ENCODE measurements at regions not wholly inside any gene's neighbourhood (a gene's known extent, or its start where the extent isn't known, plus 50 kb on each side); places are given as distances from the start of the nearest gene placed in this dataset.
A peak's percentile ranks its signal among the peaks of the same experiment; 100 is the strongest.

DNA sequence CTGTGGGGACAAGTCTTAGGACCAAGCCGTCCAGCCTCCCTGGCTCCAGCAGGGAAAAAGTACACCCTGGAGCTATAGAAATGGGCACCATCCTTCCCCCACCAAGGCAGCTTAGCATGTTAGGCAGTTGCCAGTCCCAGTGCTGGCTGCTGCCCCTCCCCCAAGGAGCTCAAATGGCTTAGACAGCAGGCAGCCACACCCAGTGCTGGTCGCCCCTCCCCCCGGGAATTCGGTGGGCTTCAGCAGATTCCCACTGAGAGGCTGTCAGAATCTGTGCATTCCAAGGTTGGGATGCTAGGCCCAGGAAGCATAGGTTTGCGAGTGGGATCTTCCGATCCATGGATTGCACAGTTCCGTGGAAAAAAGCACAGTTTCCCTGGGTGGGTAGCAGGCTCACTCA, 105.2 kb upstream of the ITGA1 start:
- WGBS = 61% methylated on average over 7 of the region's 7 CpGs
- H3K4me1 ChIP-seq (ENCODE audit: control insufficient read depth, insufficient read depth, low read depth, low read length) = peaks cover 6% of the 10 kb centered on the region
- H3K4me3 ChIP-seq (ENCODE audit: insufficient read depth in 1 of 2, low read depth in 1 of 2, low read length in 2 of 2) = no peak overlapping the region
- peak overlapping the region; percentile 16 for H2BK15ac ChIP-seq (ENCODE audit: low read depth, poor library complexity, severe bottlenecking)
- DNase-seq = no peak
- no peak overlapping the region for H2BK5ac ChIP-seq (ENCODE audit: low read depth, low read length, poor library complexity, severe bottlenecking)
- H3K14ac ChIP-seq (ENCODE audit: low read length in 2 of 2) = no peak overlapping the region
- no peak overlapping the region for H4K91ac ChIP-seq (ENCODE audit: low read length)
- no peak overlapping the region for H3K4ac ChIP-seq (ENCODE audit: low read depth in 1 of 2, low read length in 2 of 2)
- H3K23ac ChIP-seq (ENCODE audit: low read length in 2 of 2) = no peak overlapping the region
- no peak overlapping the region for H3K27ac ChIP-seq (ENCODE audit: low read length, poor library complexity, severe bottlenecking)
- peak overlapping the region in 1 of 2 experiments; percentile 42 for H2BK12ac ChIP-seq (ENCODE audit: low read length in 2 of 2)
- no peak overlapping the region for H2AFZ ChIP-seq (ENCODE audit: low read depth, low read length)
- peaks cover 3% of the 10 kb centered on the region for H3K9me3 ChIP-seq (ENCODE audit: control insufficient read depth, low read length)
- no peak overlapping the region for H3K4me2 ChIP-seq (ENCODE audit: low read length, poor library complexity, severe bottlenecking)
- no peak overlapping the region for H2BK120ac ChIP-seq (ENCODE audit: low read depth, low read length)
- peak overlapping the region; percentile 20 for H2AK5ac ChIP-seq (ENCODE audit: low read length, severe bottlenecking)
- no peak overlapping the region for H4K8ac ChIP-seq (ENCODE audit: low read length)
- H3K9ac ChIP-seq (ENCODE audit: low read length) = no peak overlapping the region
- H3K79me1 ChIP-seq (replicated peaks; ENCODE audit: low read length, poor library complexity, severe bottlenecking) = no peaks in the 10 kb centered on the region
- H3K18ac ChIP-seq (ENCODE audit: low read depth in 1 of 2, low read length in 2 of 2) = no peak overlapping the region
- H3K27me3 ChIP-seq (ENCODE audit: control insufficient read depth in 1 of 2, insufficient read depth in 1 of 2, low read length in 2 of 2) = no peaks in the 10 kb centered on the region
- no peaks in the 10 kb centered on the region for H3K36me3 ChIP-seq (ENCODE audit: control insufficient read depth in 1 of 2, insufficient read depth in 2 of 2, low read depth in 1 of 2, low read length in 2 of 2)

DNA sequence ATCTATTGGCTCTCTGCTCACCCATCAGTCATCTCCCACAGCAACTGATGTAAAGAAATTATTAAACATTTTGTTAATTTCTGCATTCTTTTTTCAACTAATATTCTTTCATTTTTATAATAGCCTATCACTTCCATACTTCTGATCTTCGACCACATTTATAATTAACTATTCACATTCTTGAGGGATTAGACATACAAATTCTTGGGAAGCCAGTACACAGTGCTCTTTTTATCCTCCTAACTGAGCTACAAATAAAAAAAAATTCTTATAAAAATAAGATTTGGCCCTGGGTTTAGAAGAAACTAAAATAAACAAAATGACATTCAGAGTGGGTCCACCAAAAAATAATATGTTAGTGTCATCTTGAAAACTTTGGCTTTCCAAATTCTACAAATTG, 103.7 kb upstream of the ITGA1 start:
- H2AFZ ChIP-seq (ENCODE audit: low read depth, low read length) = no peak overlapping the region
- no peak overlapping the region for H4K8ac ChIP-seq (ENCODE audit: low read length)
- H3K9ac ChIP-seq (ENCODE audit: low read length) = no peak overlapping the region
- H3K36me3 ChIP-seq (ENCODE audit: control insufficient read depth in 1 of 2, insufficient read depth in 2 of 2, low read depth in 1 of 2, low read length in 2 of 2) = no peaks in the 10 kb centered on the region
- no peak overlapping the region for H2BK5ac ChIP-seq (ENCODE audit: low read depth, low read length, poor library complexity, severe bottlenecking)
- DNase-seq = no peak
- no peak overlapping the region for H2BK12ac ChIP-seq (ENCODE audit: low read length in 2 of 2)
- H2AK5ac ChIP-seq (ENCODE audit: low read length, severe bottlenecking) = no peak overlapping the region
- no peak overlapping the region for H3K23ac ChIP-seq (ENCODE audit: low read length in 2 of 2)
- H3K27ac ChIP-seq (ENCODE audit: low read length, poor library complexity, severe bottlenecking) = no peak overlapping the region
- peaks cover 3% of the 10 kb centered on the region for H3K9me3 ChIP-seq (ENCODE audit: control insufficient read depth, low read length)
- no peak overlapping the region for H2BK120ac ChIP-seq (ENCODE audit: low read depth, low read length)
- no peaks in the 10 kb centered on the region for H3K79me1 ChIP-seq (replicated peaks; ENCODE audit: low read length, poor library complexity, severe bottlenecking)
- H3K27me3 ChIP-seq (ENCODE audit: control insufficient read depth in 1 of 2, insufficient read depth in 1 of 2, low read length in 2 of 2) = no peaks in the 10 kb centered on the region
- H4K91ac ChIP-seq (ENCODE audit: low read length) = no peak overlapping the region
- H3K4me3 ChIP-seq (ENCODE audit: insufficient read depth in 1 of 2, low read depth in 1 of 2, low read length in 2 of 2) = no peak overlapping the region
- no peak overlapping the region for H3K4ac ChIP-seq (ENCODE audit: low read depth in 1 of 2, low read length in 2 of 2)
- H2BK15ac ChIP-seq (ENCODE audit: low read depth, poor library complexity, severe bottlenecking) = no peak overlapping the region
- H3K14ac ChIP-seq (ENCODE audit: low read length in 2 of 2) = no peak overlapping the region
- 7% methylated on average over 1 of the region's 1 CpG for WGBS
- H3K4me2 ChIP-seq (ENCODE audit: low read length, poor library complexity, severe bottlenecking) = no peak overlapping the region
- peaks cover 6% of the 10 kb centered on the region for H3K4me1 ChIP-seq (ENCODE audit: control insufficient read depth, insufficient read depth, low read depth, low read length)
- H3K18ac ChIP-seq (ENCODE audit: low read depth in 1 of 2, low read length in 2 of 2) = no peak overlapping the region

DNA sequence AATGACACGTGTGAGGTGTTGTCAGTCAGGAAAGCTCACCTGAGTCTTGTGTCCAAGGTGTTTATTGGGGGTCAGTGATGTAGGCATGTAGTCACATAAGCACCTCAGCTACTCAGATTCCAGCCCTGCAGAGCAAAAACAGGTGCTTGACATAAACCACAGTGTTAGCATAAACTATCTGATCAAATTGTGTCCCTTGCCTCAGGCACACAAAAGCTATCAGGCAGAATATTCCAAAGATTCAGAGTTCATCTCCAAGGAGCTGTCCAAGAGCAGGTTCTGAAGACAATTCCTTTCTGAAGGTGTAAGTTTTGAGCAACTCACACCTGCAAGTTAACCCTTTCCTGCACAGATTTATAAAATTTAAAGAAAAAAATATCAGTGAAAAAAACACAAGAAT, 102.2 kb upstream of the ITGA1 start:
- no peaks in the 10 kb centered on the region for H3K9me3 ChIP-seq (ENCODE audit: control insufficient read depth, low read length)
- no peak overlapping the region for H3K18ac ChIP-seq (ENCODE audit: low read depth in 1 of 2, low read length in 2 of 2)
- no peak overlapping the region for H3K4me2 ChIP-seq (ENCODE audit: low read length, poor library complexity, severe bottlenecking)
- no peaks in the 10 kb centered on the region for H3K27me3 ChIP-seq (ENCODE audit: control insufficient read depth in 1 of 2, insufficient read depth in 1 of 2, low read length in 2 of 2)
- no peak overlapping the region for H3K23ac ChIP-seq (ENCODE audit: low read length in 2 of 2)
- H3K14ac ChIP-seq (ENCODE audit: low read length in 2 of 2) = no peak overlapping the region
- no peak overlapping the region for H2BK12ac ChIP-seq (ENCODE audit: low read length in 2 of 2)
- H4K8ac ChIP-seq (ENCODE audit: low read length) = no peak overlapping the region
- H4K91ac ChIP-seq (ENCODE audit: low read length) = no peak overlapping the region
- 60% methylated on average over 1 of the region's 1 CpG for WGBS
- H2AFZ ChIP-seq (ENCODE audit: low read depth, low read length) = no peak overlapping the region
- DNase-seq = no peak
- peaks cover 6% of the 10 kb centered on the region for H3K4me1 ChIP-seq (ENCODE audit: control insufficient read depth, insufficient read depth, low read depth, low read length)
- H3K79me1 ChIP-seq (replicated peaks; ENCODE audit: low read length, poor library complexity, severe bottlenecking) = no peaks in the 10 kb centered on the region
- no peak overlapping the region for H2BK120ac ChIP-seq (ENCODE audit: low read depth, low read length)
- H3K4me3 ChIP-seq (ENCODE audit: insufficient read depth in 1 of 2, low read depth in 1 of 2, low read length in 2 of 2) = no peak overlapping the region
- peak overlapping the region; percentile 19 for H2AK5ac ChIP-seq (ENCODE audit: low read length, severe bottlenecking)
- no peak overlapping the region for H2BK15ac ChIP-seq (ENCODE audit: low read depth, poor library complexity, severe bottlenecking)
- no peak overlapping the region for H3K9ac ChIP-seq (ENCODE audit: low read length)
- H3K4ac ChIP-seq (ENCODE audit: low read depth in 1 of 2, low read length in 2 of 2) = no peak overlapping the region
- H3K27ac ChIP-seq (ENCODE audit: low read length, poor library complexity, severe bottlenecking) = no peak overlapping the region
- no peak overlapping the region for H2BK5ac ChIP-seq (ENCODE audit: low read depth, low read length, poor library complexity, severe bottlenecking)
- H3K36me3 ChIP-seq (ENCODE audit: control insufficient read depth in 1 of 2, insufficient read depth in 2 of 2, low read depth in 1 of 2, low read length in 2 of 2) = no peaks in the 10 kb centered on the region

DNA sequence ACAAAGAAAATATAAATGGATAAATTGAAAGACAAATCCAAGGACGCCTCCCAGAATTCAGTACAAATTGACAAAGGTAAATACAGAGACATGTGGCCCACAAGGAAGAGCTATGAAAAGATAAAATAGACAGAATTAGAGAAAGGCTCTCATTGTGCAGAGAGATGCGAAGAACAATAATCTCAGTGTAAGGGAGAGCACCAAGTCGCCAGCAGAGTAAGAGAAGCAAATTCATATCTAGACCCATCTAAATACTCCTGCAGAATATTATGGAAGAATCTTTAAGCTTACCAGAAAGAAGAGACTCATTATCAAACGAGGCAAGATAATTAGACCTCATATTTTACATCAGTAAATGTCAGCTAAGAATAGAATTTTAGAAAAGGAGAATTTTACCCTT, 101.7 kb upstream of the ITGA1 start:
- Histone ChIP-seq H3K79me1 (replicated peaks; ENCODE audit: low read length, poor library complexity, severe bottlenecking) (no peaks in the 10 kb centered on the region), H2BK5ac (ENCODE audit: low read depth, low read length, poor library complexity, severe bottlenecking) (no peak overlapping the region), H2AK5ac (ENCODE audit: low read length, severe bottlenecking) (no peak overlapping the region), H3K23ac (ENCODE audit: low read length in 2 of 2) (no peak overlapping the region), H4K8ac (ENCODE audit: low read length) (no peak overlapping the region), H3K4me2 (ENCODE audit: low read length, poor library complexity, severe bottlenecking) (no peak overlapping the region), H2BK15ac (ENCODE audit: low read depth, poor library complexity, severe bottlenecking) (no peak overlapping the region), H4K91ac (ENCODE audit: low read length) (no peak overlapping the region), H3K14ac (ENCODE audit: low read length in 2 of 2) (no peak overlapping the region), H3K4me3 (ENCODE audit: insufficient read depth in 1 of 2, low read depth in 1 of 2, low read length in 2 of 2) (no peak overlapping the region), H3K4ac (ENCODE audit: low read depth in 1 of 2, low read length in 2 of 2) (no peak overlapping the region), H2AFZ (ENCODE audit: low read depth, low read length) (no peak overlapping the region), H3K9ac (ENCODE audit: low read length) (no peak overlapping the region), H3K4me1 (ENCODE audit: control insufficient read depth, insufficient read depth, low read depth, low read length) (peaks cover 6% of the 10 kb centered on the region), H3K36me3 (ENCODE audit: control insufficient read depth in 1 of 2, insufficient read depth in 2 of 2, low read depth in 1 of 2, low read length in 2 of 2) (no peaks in the 10 kb centered on the region), H2BK120ac (ENCODE audit: low read depth, low read length) (no peak overlapping the region), H3K27ac (ENCODE audit: low read length, poor library complexity, severe bottlenecking) (no peak overlapping the region), H3K9me3 (ENCODE audit: control insufficient read depth, low read length) (no peaks in the 10 kb centered on the region), H3K27me3 (ENCODE audit: control insufficient read depth in 1 of 2, insufficient read depth in 1 of 2, low read length in 2 of 2) (no peaks in the 10 kb centered on the region), H2BK12ac (ENCODE audit: low read length in 2 of 2) (no peak overlapping the region), H3K18ac (ENCODE audit: low read depth in 1 of 2, low read length in 2 of 2) (no peak overlapping the region)
- DNase-seq = no peak
- WGBS = 100% methylated on average over 3 of the region's 4 CpGs
